ENCODE measurements at regions not wholly inside any gene's neighbourhood (a gene's known extent, or its start where the extent isn't known, plus 50 kb on each side); places are given as distances from the start of the nearest gene placed in this dataset.

GRCh38 chrX:20514358-20514757, 247.6 kb upstream of the RPS6KA3 start:
- no peak for TF ChIP-seq CTCF (IDR thresholded peaks at IDR 0.05)
- TF ChIP-seq POLR2A (IDR thresholded peaks at IDR 0.05): no peak
